Glomerular endothelial cell (primary cell): ENCODE measurements at regions not wholly inside any gene's neighbourhood (a gene's known extent, or its start where the extent isn't known, plus 50 kb on each side); places are given as distances from the start of the nearest gene placed in this dataset.
"Not testable (repeated sequence)": the region's sequence is repeated elsewhere in the genome, so short reads cannot be mapped to it uniquely, and the experiment has no call there.

Experiments used
- DNase-seq: peaks from one replicate; pipeline ENCODE4 v3.0.0-alpha.2; 2011; ENCODE audit warnings: low read depth, low spot score; ENCODE audit errors: extremely low read depth

- DNase-seq, result no peak
Observed at GRCh38 chr10:124248056-124249045, 155.0 kb upstream of the CHST15 start.

- DNase-seq, result no peak
Observed at GRCh38 chr10:124245806-124246440, 152.5 kb upstream of the CHST15 start.

DNA sequence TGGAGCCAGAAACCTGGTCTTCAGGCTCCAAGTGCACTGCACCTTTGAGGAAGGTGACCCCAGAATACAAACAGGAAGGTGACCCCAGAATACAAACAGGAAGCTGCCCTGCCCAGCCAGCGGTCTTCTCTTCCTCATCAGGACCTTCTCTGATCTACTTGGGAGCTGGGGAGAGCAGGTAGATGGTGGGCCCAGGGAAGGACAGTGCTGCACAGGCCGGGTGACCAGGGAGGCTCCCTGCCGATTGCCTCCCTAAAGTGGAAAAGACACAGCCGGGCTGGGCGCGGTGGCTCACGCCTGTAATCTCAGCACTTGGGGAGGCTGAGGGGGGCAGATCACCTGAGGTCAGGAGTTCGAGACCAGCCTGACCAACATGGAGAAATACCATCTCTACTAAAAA is 151.8 kb upstream of the CHST15 start:
- DNase-seq, result no peak

GRCh38 chr10:124244256-124244877 is 151.0 kb upstream of the CHST15 start:
- no peak for DNase-seq

GRCh38 chr10:124243702-124244121 is 150.3 kb upstream of the CHST15 start:
- DNase-seq, result no peak

DNA sequence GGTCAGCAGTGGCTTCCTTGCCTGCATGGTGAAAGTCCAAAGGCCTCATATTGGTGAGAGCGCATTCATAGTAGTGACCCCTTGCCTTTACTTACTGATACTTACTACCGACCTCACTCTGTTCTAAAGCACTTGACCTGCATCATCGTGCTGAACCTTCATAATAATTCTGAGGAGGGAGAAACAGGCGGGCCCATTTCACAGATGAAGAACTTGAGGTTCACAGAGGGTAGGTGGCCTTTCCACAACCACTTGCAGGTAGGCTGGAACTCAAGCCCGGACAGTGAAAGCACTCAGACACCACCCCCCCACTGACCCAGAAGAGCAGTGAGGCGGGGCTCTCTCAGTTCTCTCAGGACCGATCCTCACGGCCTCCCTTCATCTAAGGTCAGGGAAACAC is 149.4 kb upstream of the CHST15 start:
- DNase-seq, result no peak

DNA sequence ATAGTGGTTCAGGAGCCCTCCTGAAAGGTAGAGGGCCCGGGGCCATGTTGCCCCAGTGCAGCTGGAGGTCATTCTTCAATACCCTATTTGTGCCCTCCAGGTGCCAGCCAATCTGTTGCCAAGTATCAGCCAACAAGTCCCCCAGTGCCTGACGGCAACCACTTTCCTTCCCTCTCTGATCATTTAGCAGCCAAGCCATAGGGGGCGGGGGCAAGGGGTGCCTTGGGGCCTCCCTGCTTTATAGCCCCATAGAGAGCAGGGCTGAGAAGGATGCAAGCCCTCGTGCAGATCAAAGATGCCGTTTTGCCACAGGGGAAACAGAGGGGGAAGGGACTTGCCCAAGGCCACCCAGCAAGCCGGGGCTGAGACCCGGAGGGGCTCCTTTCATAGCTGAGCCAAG is 149.0 kb upstream of the CHST15 start:
- no peak for DNase-seq

GRCh38 chr10:124241510-124241909 is 148.1 kb upstream of the CHST15 start:
- not testable (repeated sequence) for DNase-seq

DNA sequence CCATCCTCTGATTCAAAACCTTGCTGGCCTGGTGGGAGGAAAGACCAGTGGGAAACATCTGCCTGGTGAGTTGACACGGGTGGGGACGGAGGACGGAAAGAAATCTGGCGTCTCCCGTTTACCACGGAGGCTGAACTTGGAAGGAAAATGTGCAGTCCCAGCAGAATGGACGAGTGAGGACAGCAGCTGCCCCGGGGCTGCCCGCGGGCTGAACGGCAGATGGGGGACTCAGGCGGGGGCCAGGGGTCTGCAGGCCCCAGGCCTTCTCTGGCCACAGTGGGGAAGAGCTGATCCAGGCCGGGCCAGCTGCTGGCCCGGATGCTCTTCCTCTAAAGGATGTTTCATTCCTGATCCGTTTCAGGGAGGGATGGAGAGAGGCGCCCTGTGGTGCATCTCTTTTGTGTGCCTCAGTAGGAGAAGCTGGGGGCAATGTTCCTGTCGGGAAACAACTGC is 147.5 kb upstream of the CHST15 start:
- DNase-seq, result no peak

DNA sequence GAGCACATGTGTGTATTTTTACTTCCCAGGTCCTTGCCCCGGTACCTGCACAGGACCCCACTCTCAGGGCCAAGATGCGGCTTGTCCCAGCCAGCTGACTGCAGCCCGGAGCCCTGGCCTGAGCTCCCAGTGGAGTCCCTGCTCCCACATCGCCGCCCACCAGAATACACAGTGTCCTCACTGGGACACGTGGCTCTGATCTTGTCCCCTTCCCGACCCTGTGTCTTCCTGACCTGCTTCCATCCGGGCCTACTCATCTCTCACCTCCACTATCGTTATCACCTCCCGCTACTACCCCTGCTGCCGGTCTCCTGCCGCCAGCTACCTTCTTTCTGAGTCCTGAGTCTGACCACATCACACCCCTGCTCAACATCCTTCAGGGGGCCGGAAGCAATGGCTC is 146.3 kb upstream of the CHST15 start:
- no peak for DNase-seq

DNA sequence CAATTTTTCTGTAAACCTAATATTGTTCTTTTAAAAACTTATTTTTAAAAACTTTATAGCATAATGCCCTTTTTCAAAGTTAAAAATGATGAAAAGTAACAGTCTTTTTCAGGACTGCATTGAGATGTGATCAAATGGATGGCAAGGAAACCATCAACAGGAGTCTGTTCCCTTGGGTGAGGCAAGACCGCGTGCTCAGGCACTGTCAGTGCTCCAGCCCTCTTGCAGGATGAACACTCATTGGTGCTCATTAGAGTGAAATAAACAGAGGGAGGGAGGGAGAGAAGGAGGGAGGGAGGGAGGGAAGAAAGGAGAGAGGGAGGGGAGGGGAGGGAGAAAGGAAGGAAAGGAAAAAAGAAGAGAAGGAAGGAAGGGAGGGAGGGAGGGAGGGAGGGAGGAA is 145.7 kb upstream of the CHST15 start:
- no peak for DNase-seq

GRCh38 chr10:124238367-124238766 is 145.0 kb upstream of the CHST15 start:
- no peak for DNase-seq

DNA sequence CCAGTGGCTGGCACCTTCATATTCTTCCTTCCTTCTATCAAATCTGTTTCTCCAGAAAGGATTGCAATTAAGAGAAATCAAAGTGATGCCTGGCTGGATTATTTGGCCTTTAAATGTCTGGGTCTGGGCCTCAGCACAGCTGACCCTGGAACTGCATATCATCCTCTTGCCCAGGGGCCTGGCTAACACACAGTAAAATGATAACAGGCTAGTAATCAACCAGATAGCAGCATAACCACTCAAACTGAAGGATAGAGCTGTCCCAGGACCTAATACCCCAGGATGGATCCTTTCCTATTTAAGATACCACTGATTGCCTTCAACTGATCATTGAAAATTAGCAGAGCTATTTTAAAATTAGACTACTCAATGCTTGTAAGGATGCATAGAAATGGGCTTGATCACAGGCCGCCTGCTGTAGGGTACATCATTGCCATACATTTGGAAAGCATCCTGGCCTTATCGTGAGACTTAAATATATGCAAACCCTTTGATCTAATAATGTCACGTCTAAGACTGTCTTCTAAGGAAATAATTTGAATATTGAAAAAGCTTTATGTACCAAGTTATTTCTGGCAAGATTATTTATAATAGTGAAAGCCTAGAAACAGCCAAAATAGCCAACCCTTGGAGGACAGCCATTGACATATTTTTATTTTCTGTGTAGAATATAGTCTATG is 144.0 kb upstream of the CHST15 start:
- no peak for DNase-seq

DNA sequence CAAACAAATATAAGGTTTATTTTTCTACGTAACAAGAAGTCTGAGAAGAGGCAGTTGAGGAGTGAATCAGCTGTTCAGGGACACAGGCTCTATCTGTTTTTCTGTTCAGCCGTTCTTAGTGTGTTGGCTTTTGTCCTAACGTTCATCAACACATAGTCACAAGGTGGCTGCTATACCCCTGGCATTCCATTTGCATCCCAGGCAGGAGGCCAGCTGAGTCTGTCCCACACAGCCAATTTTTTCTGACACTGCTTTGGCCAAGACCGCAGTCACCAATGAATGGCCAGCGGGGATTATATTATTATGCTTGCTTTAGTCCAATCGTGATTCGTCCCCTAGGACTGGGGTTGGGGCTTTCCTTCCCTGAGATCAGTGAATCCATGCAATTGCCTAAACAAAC is 143.4 kb upstream of the CHST15 start:
- DNase-seq, result no peak

DNA sequence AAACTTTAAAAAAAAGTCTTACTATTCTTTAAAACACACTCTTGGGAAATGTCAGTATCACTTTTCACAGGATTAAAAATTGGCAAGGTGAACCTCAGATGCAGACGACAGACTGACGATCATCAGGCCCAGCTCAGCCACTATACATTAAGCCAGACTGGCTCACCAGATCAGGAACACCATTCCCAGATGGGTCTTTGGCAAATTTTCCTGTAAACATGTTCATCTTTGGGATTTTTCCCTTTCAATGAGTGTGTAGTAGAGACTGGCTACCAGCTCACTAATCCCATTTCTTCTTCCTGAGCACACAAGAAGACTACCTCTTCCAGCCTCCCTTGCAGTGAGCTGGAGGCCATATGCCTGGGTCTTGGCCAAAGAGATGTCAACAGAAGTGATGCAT is 142.7 kb upstream of the CHST15 start:
- no peak for DNase-seq

DNA sequence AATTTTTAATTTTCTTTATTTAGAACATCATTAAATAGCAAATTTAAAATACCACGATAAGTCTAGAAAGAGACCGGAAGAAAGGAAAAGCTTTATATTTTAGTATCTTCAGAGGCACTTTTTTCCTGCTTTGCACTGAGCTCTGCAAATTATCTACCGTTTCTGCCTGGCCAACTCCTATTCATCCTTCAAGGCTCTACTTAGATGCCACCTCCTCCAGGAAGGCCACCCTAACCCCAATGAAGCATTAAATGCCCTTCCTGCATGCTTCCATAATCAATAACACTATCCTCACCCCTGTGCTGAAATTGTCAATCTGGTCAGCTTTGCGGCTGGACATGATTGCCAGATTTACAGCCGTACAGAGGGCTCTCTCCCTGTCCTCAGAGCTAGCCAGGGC is 141.8 kb upstream of the CHST15 start:
- DNase-seq, result no peak

GRCh38 chr10:124233546-124234138 is 140.2 kb upstream of the CHST15 start:
- no peak for DNase-seq

- no peak for DNase-seq
Observed at GRCh38 chr10:124232686-124233545, 139.5 kb upstream of the CHST15 start.
